Hepatocyte (in vitro differentiated cells): ENCODE measurements at regions not wholly inside any gene's neighbourhood (a gene's known extent, or its start where the extent isn't known, plus 50 kb on each side); places are given as distances from the start of the nearest gene placed in this dataset.

ENCODE experiments used
- CTCF ChIP-seq: fragments of 200-600 bp; sonication (generic); IDR thresholded peaks from 2 replicates; pipeline ENCODE4 v1.5.1; 2016; ENCODE audit warnings: antibody characterized with exemption, mild to moderate bottlenecking; ENCODE audit not compliant: poor library complexity
- EZH2 ChIP-seq: fragments of 200-600 bp; sonication (generic); IDR thresholded peaks from 2 replicates; pipeline ENCODE4 v1.6.1; 2016; ENCODE audit warnings: antibody characterized with exemption, mild to moderate bottlenecking, borderline replicate concordance

GRCh38 chr20:52454660-52455059 lies 263.1 kb upstream of the ZFP64 start:
- no peak for TF ChIP-seq CTCF
- TF ChIP-seq EZH2, result no peak
